Superior temporal gyrus (tissue), 1 donor: ENCODE measurements at regions not wholly inside any gene's neighbourhood (a gene's known extent, or its start where the extent isn't known, plus 50 kb on each side); places are given as distances from the start of the nearest gene placed in this dataset.
"Not testable (repeated sequence)": the region's sequence is repeated elsewhere in the genome, so short reads cannot be mapped to it uniquely, and the experiment has no call there.

ENCODE experiments used
- DNase-seq: peaks from one replicate; pipeline ENCODE4 v3.0.0-alpha.2; 2016; ENCODE audit errors: extremely low spot score

DNA sequence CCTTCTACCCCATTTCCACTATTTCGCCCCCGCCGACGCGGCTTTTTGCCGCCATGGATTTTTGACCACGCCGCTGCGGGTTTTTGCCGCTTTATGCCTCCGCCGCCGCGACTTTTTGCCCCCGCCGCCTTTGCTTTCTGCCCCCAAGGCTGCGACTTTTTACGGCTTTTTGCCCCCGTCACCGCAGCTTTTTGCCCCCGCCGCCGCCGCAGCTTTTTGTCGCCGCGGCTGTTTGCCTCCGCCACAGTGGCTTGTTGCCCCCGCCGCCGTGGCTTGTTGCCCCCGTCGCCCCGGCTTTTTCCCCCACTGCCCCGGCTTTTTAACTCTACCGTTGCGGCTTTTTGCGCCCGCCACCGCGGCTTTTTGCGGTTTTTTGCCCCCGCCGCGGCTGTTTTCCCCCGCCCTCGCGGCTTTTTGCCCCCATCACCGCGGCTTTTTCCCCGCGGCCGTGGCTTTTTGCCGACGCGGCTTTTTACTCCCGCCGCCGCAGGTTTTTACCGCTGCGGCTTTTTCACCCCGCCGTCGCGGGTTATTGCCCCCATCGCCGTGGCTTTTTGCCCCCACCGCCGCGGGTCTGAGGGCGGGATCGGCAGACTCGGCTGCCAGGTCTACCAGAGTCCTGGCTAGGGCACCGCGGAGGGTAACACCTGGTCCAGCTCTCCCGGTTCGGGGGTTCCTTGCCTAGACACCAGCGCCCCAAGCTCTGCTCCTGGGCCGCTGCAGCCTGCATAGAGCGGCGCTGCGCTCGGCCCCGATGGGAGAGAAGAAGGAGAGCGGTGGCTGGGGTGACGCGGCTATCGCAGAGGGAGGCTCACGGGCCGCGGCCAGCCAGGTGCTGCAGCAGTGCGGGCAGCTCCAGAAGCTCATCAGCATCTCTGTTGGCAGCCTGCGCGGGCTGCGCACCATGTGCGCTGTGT lies 562.7 kb upstream of the WSB1 start:
- no peak for DNase-seq

DNA sequence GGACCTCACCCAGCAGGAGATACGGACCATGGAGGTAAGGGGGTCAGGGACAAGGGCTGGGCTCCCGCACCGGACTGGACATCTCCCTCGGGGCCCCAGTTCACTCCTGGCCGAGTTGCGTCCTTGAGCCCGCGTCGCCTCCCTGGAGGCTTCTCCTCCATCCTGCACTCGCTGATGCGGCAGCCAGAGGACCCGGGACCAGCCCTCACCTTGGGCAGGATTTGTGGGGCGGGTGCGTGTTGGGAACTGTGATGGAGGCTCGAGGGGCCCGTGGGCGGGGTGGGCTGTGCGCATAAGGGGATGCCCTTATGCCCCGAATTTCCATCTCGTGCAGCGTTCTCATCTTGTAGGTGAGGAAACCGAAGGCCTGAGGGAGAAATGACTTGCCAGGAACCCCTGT lies 562.0 kb upstream of the WSB1 start:
- DNase-seq, result not testable (repeated sequence)

DNA sequence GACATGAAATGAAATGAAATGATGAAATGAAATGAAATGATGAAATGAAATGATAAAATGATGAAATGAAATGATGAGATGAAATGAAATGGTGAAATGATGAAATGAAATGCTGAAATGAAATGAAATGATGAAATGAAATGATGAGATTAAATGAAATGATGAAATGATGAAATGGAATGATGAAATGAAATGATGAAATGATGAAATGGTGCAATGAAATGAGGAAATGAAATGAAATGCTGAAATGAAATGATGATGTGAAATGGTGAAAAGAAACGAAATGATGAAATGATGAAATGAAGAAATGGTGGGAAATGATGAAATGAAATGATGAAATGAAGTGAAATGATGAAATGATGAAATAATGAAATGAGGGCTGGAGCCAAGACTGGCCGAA lies 559.1 kb upstream of the WSB1 start:
- not testable (repeated sequence) for DNase-seq

DNA sequence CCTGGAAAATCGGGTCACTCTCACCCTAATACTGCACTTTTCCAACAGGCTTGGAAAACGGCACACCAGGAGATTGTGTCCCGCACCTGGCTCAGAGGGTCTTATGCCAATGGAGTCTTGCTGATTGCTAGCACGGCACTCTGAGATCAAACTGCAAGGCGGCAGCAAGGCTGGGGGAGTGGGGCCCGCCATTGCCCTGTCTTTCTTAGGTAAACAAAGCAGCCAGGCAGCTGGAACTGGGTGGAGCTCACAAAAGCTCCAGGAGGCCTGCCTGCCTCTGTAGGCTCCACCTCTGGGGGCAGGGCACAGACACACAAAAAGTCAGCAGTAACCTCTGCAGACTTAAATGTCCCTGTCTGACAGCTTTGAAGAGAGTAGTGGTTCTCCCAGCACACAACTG lies 557.9 kb upstream of the WSB1 start:
- not testable (repeated sequence) for DNase-seq

DNA sequence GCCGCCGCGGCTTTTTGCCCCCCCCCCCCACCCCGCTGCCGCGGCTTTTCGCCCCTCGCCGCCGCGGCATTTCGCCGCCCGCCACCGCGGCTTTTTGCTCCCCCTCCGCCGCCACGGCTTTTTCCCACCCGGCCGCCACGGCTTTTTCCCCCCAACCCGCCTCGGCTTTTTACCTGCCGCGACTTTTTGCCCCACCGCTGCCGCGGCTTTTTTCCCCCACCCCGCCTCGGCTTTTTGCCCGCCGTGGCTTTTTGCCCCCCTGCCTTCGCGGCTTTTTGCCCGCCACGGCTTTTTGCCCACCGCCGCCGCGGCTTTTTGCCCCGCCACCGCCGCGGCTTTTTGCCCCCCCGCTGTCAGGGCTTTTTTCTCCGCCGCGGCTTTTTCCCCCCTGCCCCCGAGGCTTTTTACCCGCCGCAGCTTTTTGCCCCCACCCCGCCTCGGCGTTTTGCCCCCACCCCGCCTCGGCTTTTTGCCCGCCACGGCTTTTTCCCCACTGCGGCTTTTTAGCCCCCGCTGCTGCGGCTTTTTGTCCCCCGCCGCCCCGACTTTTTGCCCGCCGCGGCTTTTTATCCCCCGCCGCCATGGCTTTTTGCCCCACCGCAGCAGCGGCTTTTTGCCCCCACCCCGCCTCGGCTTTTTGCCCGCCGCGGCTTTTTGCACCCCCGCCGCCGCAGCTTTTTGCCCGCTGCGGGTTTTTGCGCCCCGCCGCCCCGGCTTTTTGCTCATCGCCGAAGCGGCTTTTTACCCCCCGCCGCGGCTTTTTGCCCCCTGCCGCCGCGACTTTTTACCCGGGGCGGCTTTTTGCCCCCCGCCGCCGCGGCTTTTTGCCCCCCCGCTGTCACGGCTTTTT lies 527.8 kb upstream of the WSB1 start:
- no peak for DNase-seq

DNA sequence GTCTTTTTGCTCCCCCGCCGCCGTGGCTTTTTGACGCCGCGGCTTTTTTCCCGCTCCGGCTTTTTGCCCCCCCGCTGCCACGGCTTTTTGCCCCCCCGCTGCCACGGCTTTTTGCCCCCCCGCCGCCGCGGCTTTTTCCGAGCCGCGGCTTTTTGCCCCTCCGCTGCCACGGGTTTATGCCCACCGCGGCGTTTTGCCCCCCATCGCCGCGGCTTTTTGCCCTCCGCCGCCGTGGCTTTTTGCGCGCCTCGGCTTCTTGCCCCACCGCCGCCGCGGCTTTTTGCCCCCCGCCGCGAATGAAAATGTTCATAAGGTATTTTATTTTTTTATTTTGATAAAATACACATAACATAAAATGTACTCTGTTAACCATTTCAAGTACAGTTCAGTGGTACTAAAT lies 527.2 kb upstream of the WSB1 start:
- DNase-seq, result no peak

DNA sequence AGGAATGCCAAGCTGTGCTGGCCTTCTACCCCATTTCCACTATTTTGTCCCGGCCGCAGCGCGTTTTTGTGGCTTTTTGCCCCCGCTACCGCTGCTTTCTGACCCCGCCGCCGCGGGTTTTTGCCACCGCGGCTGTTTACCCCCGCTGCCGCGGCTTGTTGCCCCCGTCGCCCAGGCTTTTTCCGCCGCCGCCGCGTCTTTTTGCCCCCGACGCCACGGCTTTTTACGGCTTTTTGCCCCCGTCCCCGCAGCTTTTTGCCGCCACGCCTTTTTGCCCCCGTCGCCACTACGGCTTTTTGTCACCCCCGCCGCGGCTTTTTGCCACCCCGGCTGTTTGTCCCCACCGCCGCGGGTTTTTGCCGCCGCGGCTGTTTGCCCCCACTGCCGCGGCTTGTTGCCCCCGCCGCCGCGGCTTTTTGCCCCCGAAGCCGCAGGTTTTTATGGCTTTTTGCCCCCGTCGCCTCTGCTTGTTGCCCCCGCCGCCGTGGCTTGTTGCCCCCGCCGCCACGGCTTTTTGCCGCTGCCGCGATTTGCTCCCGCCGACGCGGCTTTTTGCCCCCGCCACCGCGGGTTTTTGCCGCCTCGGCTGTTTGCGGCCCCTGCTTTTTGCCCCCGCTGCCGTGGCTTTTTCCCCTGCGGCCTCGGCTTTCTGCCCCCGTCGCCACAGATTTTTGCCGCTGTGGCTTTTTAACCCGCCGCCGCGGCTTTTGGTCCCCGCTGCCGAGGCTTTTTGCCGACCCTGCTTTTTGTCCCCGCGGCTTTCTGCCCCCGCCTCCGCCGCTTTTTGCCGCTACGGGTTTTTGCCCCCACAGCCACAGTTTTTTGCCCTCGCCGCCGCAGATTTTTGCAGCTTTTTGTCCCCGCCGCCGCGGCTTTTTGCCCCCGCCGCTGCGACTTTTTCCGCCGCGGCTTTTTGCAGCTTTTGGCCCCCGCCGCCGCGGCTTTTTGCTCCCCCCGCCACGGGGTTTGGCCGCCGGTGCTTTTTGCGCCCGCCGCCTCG lies 520.4 kb upstream of the WSB1 start:
- no peak for DNase-seq

DNA sequence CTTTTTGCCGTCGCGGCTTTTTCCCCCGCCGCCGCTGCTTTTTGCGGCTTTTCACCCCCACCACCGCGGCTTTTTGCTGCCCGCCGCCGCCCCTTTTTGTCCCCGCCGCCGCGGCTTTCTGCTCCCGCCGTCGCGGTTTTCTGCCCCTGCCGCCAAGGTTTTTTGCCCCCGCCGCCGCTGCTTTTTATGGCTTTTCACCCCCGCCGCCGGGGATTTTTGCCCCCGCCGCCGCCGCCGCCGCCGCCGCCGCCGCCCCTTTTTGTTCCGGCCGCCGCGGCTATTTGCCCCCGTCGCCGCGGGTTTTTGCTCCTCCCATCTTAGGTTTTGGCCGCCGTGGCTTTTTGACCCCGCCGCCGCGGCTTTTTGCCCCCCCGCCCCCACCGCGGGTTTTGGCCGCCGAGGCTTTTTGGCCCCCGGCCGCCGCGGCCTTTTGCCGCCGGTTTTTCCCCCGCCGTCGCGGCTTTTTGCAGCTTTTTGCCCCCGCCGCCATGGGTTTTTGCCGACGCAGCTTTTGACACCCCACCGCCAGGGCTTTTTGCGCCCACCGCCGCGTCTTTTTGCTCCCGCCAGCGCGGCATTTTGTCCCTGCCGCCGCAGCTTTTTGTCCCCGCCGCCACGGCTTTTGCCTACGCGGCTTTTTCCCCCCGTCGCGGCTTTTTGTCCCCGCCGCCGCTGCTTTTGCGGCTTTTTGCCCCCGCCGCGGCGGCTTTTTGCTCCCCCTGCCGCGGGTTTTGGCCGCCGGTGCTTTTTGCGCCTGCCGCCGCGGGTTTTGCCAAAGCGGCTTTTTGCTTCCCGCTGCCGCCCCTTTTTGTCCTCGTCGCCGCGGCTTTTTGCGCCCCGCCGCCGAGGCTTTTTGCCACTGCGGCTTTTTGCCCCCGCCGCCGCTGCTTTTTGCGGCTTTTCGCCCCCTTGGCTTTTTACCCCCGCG lies 519.4 kb upstream of the WSB1 start:
- DNase-seq, result no peak

DNA sequence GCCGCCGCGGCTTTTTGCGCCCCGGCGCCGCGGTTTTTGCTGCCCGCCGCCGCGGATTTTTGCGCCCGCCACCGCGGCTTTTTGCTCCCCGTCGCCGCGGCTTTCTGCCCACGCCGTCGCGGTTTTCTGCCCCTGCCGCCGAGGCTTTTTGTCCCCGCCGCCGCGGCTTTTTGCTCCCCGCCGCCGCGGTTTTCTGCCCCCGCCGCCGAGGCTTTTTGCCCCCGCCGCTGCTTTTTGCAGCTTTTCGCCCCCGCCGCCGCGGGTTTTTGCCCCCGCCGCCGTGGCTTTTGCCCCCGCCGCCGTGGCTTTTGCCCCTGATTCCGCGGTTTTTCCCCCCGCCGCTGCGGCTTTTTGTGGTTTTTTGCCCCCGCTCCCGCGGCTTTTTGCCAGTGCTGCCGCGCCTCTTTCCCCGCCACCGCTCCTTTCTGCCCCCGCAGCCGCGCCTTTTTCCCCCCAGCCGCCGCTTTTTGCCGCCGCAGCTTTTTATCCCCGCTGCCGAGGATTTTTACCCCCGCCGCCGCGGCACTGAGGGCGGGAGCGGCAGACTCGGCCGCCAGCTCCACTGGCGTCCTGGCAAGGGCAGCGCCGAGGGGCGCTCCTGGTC lies 518.6 kb upstream of the WSB1 start:
- DNase-seq, result no peak

DNA sequence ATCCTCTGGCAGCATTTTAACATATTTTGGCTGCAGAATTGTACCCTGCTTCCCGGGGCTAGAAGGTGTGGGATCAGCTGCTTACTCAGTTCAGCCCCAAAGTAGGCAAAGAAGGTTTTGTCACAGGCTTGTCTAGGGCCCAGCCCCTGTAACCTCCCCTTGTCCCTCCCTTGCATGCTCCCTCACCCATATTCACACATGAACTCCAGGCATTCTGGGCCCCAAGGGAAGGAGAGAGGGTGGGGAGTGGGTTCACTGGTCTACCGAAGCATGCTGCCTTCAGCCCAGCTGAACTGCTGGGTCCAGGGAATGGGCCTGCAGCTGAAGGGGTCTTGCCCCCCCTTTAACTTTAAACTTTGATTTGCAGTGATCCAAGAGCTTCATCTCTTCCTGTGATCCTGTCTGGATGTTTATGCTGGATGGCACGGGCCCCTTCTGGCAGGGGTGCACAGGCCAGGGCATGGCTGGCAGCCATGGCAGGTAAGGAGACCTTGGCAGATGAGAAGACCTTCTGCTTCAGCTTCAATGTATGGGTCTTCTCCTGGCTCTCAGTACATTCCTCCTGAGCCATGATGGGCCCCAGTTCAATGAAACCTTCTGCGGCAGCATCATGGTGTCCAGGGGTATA lies 513.6 kb upstream of the WSB1 start:
- DNase-seq, result not testable (repeated sequence)

DNA sequence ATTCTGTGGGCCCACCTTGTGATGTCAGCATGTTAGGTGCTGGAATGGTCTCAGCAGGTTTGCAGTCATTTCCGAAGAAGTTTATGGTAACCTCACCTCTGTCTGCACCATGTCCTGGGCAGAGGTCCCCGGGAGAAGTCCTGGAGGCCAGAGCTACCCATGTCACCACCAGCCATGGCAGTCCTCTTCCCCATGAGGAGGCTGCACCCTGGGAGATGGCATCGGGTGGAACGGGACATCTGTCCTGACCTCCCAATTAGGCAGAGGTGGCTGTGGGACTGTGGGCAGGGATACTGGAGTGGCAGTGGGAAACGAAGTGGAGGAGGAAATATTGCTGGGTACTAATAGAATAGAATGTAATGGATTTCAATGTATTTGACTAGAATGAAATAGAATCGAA lies 511.8 kb upstream of the WSB1 start:
- DNase-seq, result no peak

DNA sequence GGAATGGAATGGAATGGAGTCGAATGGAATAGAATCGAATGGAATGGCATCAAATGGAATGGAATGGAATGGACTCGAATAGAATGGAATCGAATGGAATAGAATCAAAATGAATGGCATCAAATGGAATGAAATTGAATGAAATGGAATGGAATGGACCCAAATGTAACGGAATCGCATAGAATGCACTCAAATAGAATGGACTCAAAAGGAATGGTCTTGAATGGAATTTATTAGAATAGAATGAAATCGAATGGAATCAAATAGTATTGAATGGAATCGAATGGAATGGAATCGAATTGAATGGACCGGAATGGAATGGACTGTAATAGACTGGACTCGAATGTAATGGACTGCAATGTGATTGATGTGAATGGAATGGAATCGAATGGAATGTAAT lies 501.4 kb upstream of the WSB1 start:
- DNase-seq, result peak; percentile 6

DNA sequence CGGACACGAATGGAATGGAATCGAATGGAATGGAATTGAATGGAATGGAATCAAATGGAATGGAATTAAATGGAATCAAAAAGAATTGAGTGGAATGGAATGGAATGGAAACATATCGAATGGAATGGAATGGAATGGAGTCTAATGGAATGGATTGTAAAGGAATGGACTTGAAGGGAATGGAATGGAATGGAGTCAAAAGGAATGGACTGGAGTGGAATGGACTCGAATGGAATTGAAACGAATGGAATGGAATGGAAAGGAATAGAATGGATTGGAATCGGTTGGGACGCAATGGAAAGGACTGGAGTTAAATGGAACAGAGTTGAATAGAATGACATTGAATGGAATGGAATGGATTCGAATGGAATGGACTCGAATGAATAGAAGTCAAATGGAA lies 486.9 kb upstream of the WSB1 start:
- DNase-seq, result no peak

DNA sequence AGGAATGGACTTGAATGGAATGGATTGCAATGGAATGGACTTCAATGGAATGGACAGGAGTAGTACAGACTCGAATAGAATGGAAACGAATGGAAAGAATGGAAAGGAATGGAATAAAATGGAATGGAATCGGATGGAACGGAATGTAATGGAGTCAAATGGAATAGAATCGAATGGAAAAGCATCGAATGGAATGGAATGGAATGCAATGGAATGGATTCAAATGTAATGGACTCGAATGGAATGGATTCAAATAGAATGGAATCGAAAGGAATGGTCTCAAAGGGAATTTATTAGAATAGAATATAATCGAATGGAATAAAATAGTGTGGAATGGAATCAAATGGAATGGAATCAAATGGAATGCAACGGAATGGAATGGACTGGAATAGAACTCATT lies 484.9 kb upstream of the WSB1 start:
- DNase-seq, result no peak

DNA sequence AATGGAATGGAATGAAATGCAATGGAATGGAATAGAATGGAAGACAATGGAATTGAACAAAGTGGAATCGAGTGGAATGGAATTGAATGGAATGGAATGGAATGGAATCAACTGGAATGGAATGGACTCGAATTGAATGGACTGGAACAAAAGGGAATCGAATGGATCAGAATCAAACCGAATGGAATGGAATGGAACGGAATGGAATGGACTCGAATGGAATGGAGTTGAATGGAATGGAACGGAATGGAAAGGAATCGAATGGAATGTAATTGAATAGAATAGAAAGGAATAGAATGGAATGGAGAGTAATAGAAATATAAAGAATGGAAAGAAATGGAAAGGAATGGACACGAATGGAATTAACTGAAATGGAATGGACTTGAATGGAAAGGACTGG lies 475.2 kb upstream of the WSB1 start:
- DNase-seq, result peak; percentile 5
